Ishikawa (cell line): ENCODE measurements at regions not wholly inside any gene's neighbourhood (a gene's known extent, or its start where the extent isn't known, plus 50 kb on each side); places are given as distances from the start of the nearest gene placed in this dataset.

Source experiments
- CEBPB ChIP-seq: IDR thresholded peaks from 2 replicates; pipeline ENCODE4 v1.6.1; 2012
- CREB1 ChIP-seq: IDR thresholded peaks from 2 replicates; pipeline ENCODE4 v1.6.1; 2012; ENCODE audit warnings: low read depth
- EGR1 ChIP-seq: IDR thresholded peaks from 2 replicates; pipeline ENCODE4 v1.6.1; 2012
- EP300 ChIP-seq: IDR thresholded peaks from 2 replicates; pipeline ENCODE4 v1.6.1; 2012; ENCODE audit warnings: borderline replicate concordance
- FOXM1 ChIP-seq: IDR thresholded peaks from 2 replicates; pipeline ENCODE4 v1.6.1; 2012; ENCODE audit warnings: low read depth, borderline replicate concordance
- NFIC ChIP-seq: IDR thresholded peaks from 2 replicates; pipeline ENCODE4 v1.6.1; 2012
- RAD21 ChIP-seq: IDR thresholded peaks from 2 replicates; pipeline ENCODE4 v1.6.1; 2012; ENCODE audit warnings: low read depth
- TAF1 ChIP-seq: IDR thresholded peaks from 2 replicates; pipeline ENCODE4 v1.6.1; 2012; ENCODE audit warnings: low read depth, mild to moderate bottlenecking
- TCF12 ChIP-seq: IDR thresholded peaks from 2 replicates; pipeline ENCODE4 v1.6.1; 2012; ENCODE audit warnings: low read depth
- TEAD4 ChIP-seq: IDR thresholded peaks from 2 replicates; pipeline ENCODE4 v1.6.1; 2012
- USF1 ChIP-seq: IDR thresholded peaks from 2 replicates; pipeline ENCODE4 v1.6.1; 2012
- YY1 ChIP-seq: IDR thresholded peaks from 2 replicates; pipeline ENCODE4 v1.6.1; 2012; ENCODE audit warnings: low read depth
- ZBTB7A ChIP-seq: IDR thresholded peaks from 2 replicates; pipeline ENCODE4 v1.6.1; 2012; ENCODE audit warnings: low read depth
- TF ChIP-seq, protein P1 (sequence below): IDR thresholded peaks from 2 replicates; pipeline ENCODE4 v1.6.1; 2012; ENCODE audit warnings: low read depth, mild to moderate bottlenecking
- TF ChIP-seq, protein P2 (sequence below): IDR thresholded peaks from 2 replicates; pipeline ENCODE4 v1.6.1; 2012

GRCh38 chr10:55786461-55787050 is 574.5 kb downstream of the ZWINT start:
- TF ChIP-seq RAD21 (no peak), ZBTB7A (no peak), TAF1 (no peak), TCF12 (no peak), EGR1 (no peak), YY1 (no peak), FOXM1 (no peak), EP300 (no peak), TEAD4 (no peak), CEBPB (no peak), NFIC (no peak)

DNA sequence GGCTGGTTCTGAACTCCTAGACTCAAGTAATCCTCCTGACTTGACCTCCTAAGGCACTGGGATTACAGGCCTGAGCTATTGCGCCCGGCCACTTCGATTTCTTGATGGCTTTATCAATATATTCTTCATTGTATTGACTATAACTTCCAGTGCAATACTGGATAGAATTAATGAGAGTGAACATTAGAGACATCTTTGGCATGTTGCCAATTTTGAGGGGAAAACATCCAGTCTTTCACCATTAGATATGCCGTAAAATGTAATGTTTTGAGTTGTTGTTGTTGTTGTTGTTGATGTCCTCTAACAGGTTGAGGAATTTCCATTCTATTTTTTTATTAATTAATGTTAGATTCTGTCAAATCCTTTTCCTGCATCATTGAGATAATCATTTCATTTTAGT is 578.9 kb downstream of the ZWINT start:
- TF ChIP-seq FOXM1 (no peak), NFIC (peak; percentile 64)

DNA sequence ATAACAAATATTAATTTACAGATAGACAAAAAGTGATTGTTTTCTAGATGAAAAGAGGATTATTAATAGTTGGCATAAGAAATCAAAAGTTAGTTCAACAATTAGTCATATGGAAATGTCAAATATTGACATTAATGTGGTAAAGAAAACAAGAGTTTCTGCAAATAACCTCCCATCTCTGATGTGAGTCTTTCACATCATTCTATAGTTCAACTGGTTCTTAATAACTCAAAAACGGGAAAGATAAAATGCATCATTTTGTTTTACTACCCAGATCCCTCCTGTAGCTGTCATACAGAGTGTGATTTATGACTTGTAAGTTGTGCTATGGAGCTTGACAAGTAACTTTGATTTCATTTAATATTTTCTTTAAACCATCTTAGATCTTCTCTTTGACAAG is 594.8 kb downstream of the ZWINT start:
- no peak for TF ChIP-seq TCF12
- TF ChIP-seq YY1 = no peak
- no peak for TF ChIP-seq NFIC
- TF ChIP-seq TEAD4 = no peak
- TF ChIP-seq ZBTB7A = no peak

DNA sequence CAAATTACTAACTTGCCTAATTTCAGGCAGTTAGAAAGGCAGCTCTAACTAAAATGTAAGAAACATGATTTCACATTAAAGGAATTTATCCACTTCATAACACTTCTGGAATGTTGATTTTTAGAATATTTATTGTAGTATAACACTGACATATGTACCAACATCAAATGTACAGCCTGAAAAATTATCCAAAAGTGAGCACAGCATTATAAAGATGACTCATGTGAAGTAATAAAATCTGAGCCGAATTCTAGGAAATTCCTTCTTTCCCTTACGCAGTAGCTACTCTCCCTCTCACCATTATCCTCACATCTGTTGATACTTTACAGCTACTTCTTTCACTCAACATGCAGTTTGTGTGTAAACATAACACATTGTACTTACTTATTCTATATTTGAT is 610.6 kb downstream of the ZWINT start:
- no peak for TF ChIP-seq USF1
- no peak for TF ChIP-seq NFIC
- no peak for TF ChIP-seq CREB1
- TF ChIP-seq, protein P1, sequence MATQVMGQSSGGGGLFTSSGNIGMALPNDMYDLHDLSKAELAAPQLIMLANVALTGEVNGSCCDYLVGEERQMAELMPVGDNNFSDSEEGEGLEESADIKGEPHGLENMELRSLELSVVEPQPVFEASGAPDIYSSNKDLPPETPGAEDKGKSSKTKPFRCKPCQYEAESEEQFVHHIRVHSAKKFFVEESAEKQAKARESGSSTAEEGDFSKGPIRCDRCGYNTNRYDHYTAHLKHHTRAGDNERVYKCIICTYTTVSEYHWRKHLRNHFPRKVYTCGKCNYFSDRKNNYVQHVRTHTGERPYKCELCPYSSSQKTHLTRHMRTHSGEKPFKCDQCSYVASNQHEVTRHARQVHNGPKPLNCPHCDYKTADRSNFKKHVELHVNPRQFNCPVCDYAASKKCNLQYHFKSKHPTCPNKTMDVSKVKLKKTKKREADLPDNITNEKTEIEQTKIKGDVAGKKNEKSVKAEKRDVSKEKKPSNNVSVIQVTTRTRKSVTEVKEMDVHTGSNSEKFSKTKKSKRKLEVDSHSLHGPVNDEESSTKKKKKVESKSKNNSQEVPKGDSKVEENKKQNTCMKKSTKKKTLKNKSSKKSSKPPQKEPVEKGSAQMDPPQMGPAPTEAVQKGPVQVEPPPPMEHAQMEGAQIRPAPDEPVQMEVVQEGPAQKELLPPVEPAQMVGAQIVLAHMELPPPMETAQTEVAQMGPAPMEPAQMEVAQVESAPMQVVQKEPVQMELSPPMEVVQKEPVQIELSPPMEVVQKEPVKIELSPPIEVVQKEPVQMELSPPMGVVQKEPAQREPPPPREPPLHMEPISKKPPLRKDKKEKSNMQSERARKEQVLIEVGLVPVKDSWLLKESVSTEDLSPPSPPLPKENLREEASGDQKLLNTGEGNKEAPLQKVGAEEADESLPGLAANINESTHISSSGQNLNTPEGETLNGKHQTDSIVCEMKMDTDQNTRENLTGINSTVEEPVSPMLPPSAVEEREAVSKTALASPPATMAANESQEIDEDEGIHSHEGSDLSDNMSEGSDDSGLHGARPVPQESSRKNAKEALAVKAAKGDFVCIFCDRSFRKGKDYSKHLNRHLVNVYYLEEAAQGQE = no peak
- no peak for TF ChIP-seq CEBPB
- no peak for TF ChIP-seq YY1
- TF ChIP-seq TEAD4 = peak; percentile 40; the same call in 1 of the 2 replicates
- no peak for TF ChIP-seq RAD21

- no peak for TF ChIP-seq CREB1
- TF ChIP-seq, protein P1 = no peak
- no peak for TF ChIP-seq TCF12
- no peak for TF ChIP-seq EP300
- TF ChIP-seq NFIC = no peak
- TF ChIP-seq TEAD4 = no peak
- no peak for TF ChIP-seq USF1
- no peak for TF ChIP-seq TAF1
- TF ChIP-seq CEBPB = no peak
- no peak for TF ChIP-seq RAD21
- TF ChIP-seq FOXM1 = no peak
- no peak for TF ChIP-seq YY1
- no peak for TF ChIP-seq EGR1
Measured at GRCh38 chr10:55747244-55747643, 613.8 kb downstream of the ZWINT start.

DNA sequence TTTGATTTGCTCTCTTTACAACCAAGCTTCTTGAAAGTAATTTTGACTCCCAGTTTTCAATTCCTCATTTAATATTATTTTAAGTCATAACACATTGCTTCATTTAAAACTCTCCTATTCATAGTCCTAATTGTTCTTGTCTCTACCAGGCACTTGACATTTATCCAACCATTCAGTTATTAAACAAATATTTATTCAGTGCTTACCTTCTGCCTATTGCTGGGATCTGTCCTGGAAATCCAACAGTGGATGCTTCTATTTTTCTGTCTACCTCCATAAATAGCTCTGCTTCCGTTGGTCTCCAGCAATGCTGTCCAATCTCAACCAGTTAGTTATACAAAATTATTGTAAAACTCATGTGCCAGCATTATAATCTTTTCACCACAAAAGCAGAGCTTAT is 615.1 kb downstream of the ZWINT start:
- TF ChIP-seq, protein P1 = no peak
- TF ChIP-seq TAF1 (no peak), USF1 (no peak), CREB1 (no peak), TCF12 (no peak), ZBTB7A (no peak), EP300 (no peak), RAD21 (no peak), YY1 (no peak), FOXM1 (no peak), EGR1 (no peak), CEBPB (no peak), TEAD4 (no peak), NFIC (no peak)
- TF ChIP-seq, protein P2, sequence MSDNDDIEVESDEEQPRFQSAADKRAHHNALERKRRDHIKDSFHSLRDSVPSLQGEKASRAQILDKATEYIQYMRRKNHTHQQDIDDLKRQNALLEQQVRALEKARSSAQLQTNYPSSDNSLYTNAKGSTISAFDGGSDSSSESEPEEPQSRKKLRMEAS = no peak
